OCI-LY1 (cell line): ENCODE measurements at regions not wholly inside any gene's neighbourhood (a gene's known extent, or its start where the extent isn't known, plus 50 kb on each side); places are given as distances from the start of the nearest gene placed in this dataset.

ENCODE experiments used
- H2AFZ ChIP-seq: fragments of 200-600 bp; sonication (generic), shearing (Covaris generic); 2 replicates; pipeline ENCODE4 v1.6.0; 2014; ENCODE audit warnings: antibody characterized with exemption, mild to moderate bottlenecking, low read length
- H3F3A ChIP-seq: fragments of 200-600 bp; sonication (generic), shearing (Covaris generic); 2 replicates; pipeline ENCODE4 v1.6.0; 2014; ENCODE audit warnings: mild to moderate bottlenecking, antibody characterized with exemption, low read length, moderate library complexity; ENCODE audit not compliant: insufficient read depth
- H3K27ac ChIP-seq: fragments of 200-600 bp; sonication (generic); 2 replicates; pipeline ENCODE4 v1.5.1; 2014; ENCODE audit warnings: low read length, mixed run types, mild to moderate bottlenecking, low read depth; ENCODE audit not compliant: poor library complexity, severe bottlenecking
- H3K27me3 ChIP-seq: fragments of 200-600 bp; sonication (generic); 2 replicates; pipeline ENCODE4 v1.6.0; 2014; ENCODE audit warnings: antibody characterized with exemption, mild to moderate bottlenecking, low read length, moderate library complexity; ENCODE audit not compliant: insufficient read depth
- H3K36me3 ChIP-seq: fragments of 200-600 bp; sonication (generic); 2 replicates; pipeline ENCODE4 v1.6.1; 2014; ENCODE audit warnings: mild to moderate bottlenecking, antibody characterized with exemption, low read length, moderate library complexity, mixed read lengths; ENCODE audit not compliant: insufficient read depth
- H3K4me1 ChIP-seq: fragments of 200-600 bp; sonication (generic); 2 replicates; pipeline ENCODE4 v1.5.1; 2014; ENCODE audit warnings: mild to moderate bottlenecking, low read length, moderate library complexity; ENCODE audit not compliant: insufficient read depth, severe bottlenecking
- H3K4me2 ChIP-seq: fragments of 200-600 bp; sonication (generic), shearing (Covaris generic); 2 replicates; pipeline ENCODE4 v1.6.1; 2014; ENCODE audit warnings: low read length
- H3K4me3 ChIP-seq: fragments of 200-600 bp; sonication (generic); 2 replicates; pipeline ENCODE4 v1.5.1; 2014; ENCODE audit warnings: low read length, low read depth, mild to moderate bottlenecking, mixed read lengths; ENCODE audit not compliant: poor library complexity, severe bottlenecking
- H3K79me2 ChIP-seq: fragments of 200-600 bp; shearing (Covaris generic); 2 replicates; pipeline ENCODE4 v1.6.1; 2016; ENCODE audit warnings: mixed run types, low read length, mixed read lengths; ENCODE audit not compliant: insufficient read depth
- H3K9ac ChIP-seq: fragments of 200-600 bp; sonication (generic), shearing (Covaris generic); 2 replicates; pipeline ENCODE4 v1.6.1; 2014; ENCODE audit warnings: mild to moderate bottlenecking, low read length, mixed read lengths
- H3K9me2 ChIP-seq: fragments of 200-600 bp; sonication (generic), shearing (Covaris generic); 2 replicates; pipeline ENCODE4 v1.6.1; 2014; ENCODE audit warnings: low read depth, mild to moderate bottlenecking, low read length, mixed read lengths
- H3K9me3 ChIP-seq: fragments of 200-600 bp; shearing (Covaris generic); 2 replicates; pipeline ENCODE4 v1.6.1; 2014; ENCODE audit warnings: low read length, mixed read lengths
- H4K20me1 ChIP-seq: fragments of 200-600 bp; sonication (generic), shearing (Covaris generic); 2 replicates; pipeline ENCODE4 v1.6.0; 2016; ENCODE audit warnings: mild to moderate bottlenecking, low read length; ENCODE audit not compliant: insufficient read depth
- CTCF ChIP-seq: fragments of 200-600 bp; sonication (generic), shearing (Covaris generic); IDR thresholded peaks from 2 replicates; pipeline ENCODE4 v1.5.1; 2017; ENCODE audit warnings: mild to moderate bottlenecking, antibody characterized with exemption, low read length, moderate library complexity, mixed read lengths
- EZH2 ChIP-seq: fragments of 200-600 bp; sonication (generic), shearing (Covaris generic); IDR thresholded peaks from 2 replicates; pipeline ENCODE4 v1.8.0; 2017; ENCODE audit warnings: borderline replicate concordance, mixed run types, mild to moderate bottlenecking, antibody characterized with exemption, low read length, moderate library complexity, mixed read lengths

DNA sequence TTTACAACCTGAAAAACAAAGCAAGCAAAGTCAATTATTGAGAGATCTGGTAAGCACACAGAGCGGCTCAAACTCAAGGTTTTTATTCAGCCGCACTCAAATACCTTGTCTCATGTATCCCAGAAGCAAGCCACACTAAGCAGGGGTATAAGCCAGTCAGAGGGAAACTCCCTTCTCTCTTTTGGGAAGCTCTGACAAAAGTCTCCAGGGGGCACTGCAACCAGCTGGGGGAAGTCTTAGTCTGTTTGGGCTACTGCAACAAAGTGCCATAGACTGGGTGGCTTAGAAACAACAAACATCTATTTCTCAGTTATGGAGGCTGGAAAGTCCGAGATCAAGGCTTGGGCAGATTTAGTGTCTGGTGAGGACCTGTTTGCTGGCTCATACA is 246.0 kb downstream of the ENC1 start:
- Histone ChIP-seq H3K9ac (no peak overlapping the region), H3K4me2 (no peak overlapping the region), H3K9me2 (no peaks in the 10 kb centered on the region), H3K4me3 (no peak overlapping the region), H4K20me1 (no peaks in the 10 kb centered on the region), H3K27ac (no peak overlapping the region), H3K9me3 (no peaks in the 10 kb centered on the region), H3K36me3 (no peaks in the 10 kb centered on the region), H3K79me2 (no peaks in the 10 kb centered on the region), H3K27me3 (no peaks in the 10 kb centered on the region), H3F3A (no peaks in the 10 kb centered on the region), H2AFZ (no peak overlapping the region), H3K4me1 (peaks cover 8% of the 10 kb centered on the region)
- TF ChIP-seq EZH2 (no peak), CTCF (peak; percentile 10; the same call in 1 of the 2 replicates)

- H3K9me3 ChIP-seq = no peaks in the 10 kb centered on the region
- no peak overlapping the region for H3K9ac ChIP-seq
- H3K4me1 ChIP-seq = peaks cover 8% of the 10 kb centered on the region
- no peak overlapping the region for H3K4me2 ChIP-seq
- H4K20me1 ChIP-seq = no peaks in the 10 kb centered on the region
- H3K27ac ChIP-seq = no peak overlapping the region
- no peak overlapping the region for H3K4me3 ChIP-seq
- H3K27me3 ChIP-seq = no peaks in the 10 kb centered on the region
- no peaks in the 10 kb centered on the region for H3K79me2 ChIP-seq
- no peaks in the 10 kb centered on the region for H3F3A ChIP-seq
- no peak overlapping the region for H2AFZ ChIP-seq
- TF ChIP-seq EZH2 (no peak), CTCF (no peak)
- no peaks in the 10 kb centered on the region for H3K9me2 ChIP-seq
- H3K36me3 ChIP-seq = no peaks in the 10 kb centered on the region
Observed at GRCh38 chr5:74393943-74394342, 246.6 kb downstream of the ENC1 start.

DNA sequence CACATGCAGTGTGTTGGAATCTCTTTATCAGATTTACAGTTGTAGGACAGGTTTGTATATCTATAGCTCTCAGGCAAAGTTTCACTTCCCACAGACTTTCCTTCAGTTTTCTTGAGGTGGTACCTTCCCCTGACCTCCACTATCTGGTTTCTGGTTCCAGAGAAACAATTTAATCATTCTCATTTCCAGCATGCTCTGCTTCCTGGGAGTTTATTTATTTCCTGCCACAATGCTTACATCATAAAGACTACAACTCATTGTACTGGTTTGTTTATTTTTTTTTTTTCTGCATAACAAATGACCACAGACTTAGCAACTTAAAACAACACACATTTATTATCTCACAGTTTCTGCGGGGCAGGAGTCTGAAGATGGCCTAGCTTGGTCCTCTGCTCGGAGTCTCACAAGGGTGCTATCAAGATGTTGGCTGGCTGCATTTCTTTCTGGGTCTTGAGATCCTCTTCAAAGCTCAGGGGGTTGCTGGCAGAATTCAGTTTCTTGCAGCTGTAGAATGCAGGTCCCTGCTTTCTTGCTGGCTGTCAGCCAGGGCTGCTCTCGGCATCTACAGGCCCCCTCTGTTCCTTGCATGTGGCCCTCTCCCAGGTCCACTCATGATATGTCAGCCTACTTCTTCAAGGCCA is 247.7 kb downstream of the ENC1 start:
- Histone ChIP-seq H3K9me3 (no peaks in the 10 kb centered on the region), H3K4me3 (no peak overlapping the region), H3K4me1 (peaks cover 8% of the 10 kb centered on the region), H3K9ac (no peak overlapping the region), H3K27me3 (no peaks in the 10 kb centered on the region), H2AFZ (no peak overlapping the region), H4K20me1 (no peaks in the 10 kb centered on the region), H3K27ac (no peak overlapping the region), H3K9me2 (no peaks in the 10 kb centered on the region), H3K4me2 (no peak overlapping the region), H3K79me2 (no peaks in the 10 kb centered on the region), H3K36me3 (no peaks in the 10 kb centered on the region), H3F3A (no peaks in the 10 kb centered on the region)
- TF ChIP-seq CTCF (no peak), EZH2 (no peak)
